Activated CD8-positive, alpha-beta memory T cell treated with anti-CD3 and anti-CD28 coated beads for 36 hours (primary cell): ENCODE measurements at regions not wholly inside any gene's neighbourhood (a gene's known extent, or its start where the extent isn't known, plus 50 kb on each side); places are given as distances from the start of the nearest gene placed in this dataset.

Experiments used
- CTCF ChIA-PET: fragments of 350-600 bp; sonication (Branson Sonifier 250); formaldehyde crosslinking; loops from one replicate; lab custom pipeline; 2021; ENCODE audit warnings: antibody characterized with exemption; lab: Charles Lee
- POLR2A ChIA-PET: fragments of 350-600 bp; sonication (Branson Sonifier 250); formaldehyde crosslinking; loops from one replicate; lab custom pipeline; 2021; ENCODE audit warnings: antibody characterized with exemption; lab: Charles Lee

DNA sequence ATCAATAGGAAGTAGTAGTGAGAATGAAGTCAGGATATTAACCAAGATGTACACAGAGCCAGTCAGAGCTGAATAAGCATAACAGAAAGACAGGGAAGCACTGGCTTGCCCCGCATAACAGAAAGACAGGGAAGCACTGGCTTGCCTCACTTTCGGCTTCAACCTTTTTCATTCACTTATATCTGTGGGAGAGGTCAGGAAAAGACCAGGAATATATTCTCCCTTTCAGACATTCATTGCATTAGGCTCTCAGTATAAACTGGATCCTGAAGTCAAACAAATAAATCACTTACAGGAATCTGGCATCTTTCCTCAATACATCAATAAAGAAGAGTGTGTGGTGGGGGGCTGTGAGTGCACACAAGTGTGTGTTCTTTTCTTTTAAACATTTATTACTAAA is 437.6 kb downstream of the C6orf118 start:
- CTCF ChIA-PET = no interaction called here
- POLR2A ChIA-PET = no interaction called here

DNA sequence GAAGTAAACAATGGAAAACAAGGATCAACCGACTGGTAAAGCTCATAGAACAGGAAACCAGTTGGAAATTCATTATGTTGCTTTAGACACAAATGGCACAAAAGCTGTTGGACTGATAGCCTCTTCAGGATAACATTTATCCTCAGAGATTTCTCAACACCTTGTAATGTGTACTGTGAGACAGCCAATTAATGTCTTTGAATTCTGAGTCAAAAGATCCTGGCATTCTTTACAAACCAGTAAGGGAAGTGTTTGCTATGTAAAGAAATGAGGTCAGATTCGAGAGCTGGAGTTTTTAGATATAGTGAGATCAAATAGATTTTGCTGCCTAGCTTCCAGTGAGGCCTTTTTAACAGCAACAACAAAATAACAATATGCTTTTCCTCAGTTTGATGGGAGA is 439.2 kb downstream of the C6orf118 start:
- ChIA-PET CTCF (no interaction called here), POLR2A (no interaction called here)

DNA sequence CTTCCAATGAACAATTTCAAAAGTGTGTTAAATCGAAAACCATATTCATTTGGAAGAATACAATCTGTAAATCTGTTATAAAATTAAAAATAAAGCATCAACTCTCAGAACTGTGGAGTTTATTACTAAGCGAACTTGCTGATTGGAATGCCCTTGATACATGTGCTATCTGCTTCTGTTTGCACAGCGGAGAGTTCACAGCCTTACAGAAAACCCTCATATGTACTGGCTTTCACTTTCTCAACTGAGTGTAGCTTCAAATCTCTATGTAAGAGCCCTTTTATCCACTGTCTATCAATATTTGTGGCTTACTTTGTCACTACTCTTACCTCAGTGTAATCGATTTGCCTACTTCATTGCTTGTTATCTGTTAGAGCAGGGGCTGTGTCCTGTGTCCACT is 447.4 kb downstream of the C6orf118 start:
- CTCF ChIA-PET = no interaction called here
- POLR2A ChIA-PET = no interaction called here

DNA sequence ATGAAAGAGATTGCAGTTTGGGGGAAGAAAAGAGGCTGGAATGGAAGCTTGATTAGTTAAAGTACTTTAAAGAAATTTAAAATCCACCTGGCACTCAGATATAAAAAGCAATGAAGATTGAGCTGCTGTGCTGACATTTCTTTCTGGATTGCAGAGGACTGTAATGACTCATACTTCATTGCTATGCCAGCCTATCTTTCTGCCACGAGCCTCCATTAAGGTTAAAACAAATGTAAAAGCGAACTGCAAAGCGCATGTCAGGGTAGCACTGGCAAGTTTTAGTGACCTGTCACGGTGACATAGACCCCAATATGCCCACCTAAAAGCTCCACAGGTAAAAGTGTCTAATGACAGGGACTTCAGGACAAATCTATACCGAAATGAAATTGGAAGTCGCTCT is 449.6 kb downstream of the C6orf118 start:
- ChIA-PET POLR2A (no interaction called here), CTCF (no interaction called here)

GRCh38 chr6:164856138-164856537 is 453.3 kb downstream of the C6orf118 start:
- ChIA-PET CTCF (no interaction called here), POLR2A (no interaction called here)

DNA sequence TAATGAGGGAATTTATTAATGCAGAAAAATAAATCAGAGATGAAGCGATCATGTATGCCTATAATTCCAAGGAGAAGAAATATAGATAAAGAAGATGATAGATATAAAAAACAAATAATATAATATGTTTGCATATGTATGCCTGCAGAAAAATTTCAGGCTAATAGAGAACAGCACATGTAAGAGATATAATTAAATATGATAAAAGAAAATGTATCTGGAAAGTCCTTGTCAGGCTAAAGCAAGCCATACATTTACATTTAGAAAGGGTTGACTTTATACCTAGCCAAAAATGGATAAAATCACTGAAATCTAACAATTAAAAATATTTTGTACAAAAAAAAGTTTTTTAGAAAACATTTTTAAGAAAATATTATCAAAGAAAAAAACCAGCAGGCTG is 454.1 kb downstream of the C6orf118 start:
- CTCF ChIA-PET = no interaction called here
- POLR2A ChIA-PET = no interaction called here

DNA sequence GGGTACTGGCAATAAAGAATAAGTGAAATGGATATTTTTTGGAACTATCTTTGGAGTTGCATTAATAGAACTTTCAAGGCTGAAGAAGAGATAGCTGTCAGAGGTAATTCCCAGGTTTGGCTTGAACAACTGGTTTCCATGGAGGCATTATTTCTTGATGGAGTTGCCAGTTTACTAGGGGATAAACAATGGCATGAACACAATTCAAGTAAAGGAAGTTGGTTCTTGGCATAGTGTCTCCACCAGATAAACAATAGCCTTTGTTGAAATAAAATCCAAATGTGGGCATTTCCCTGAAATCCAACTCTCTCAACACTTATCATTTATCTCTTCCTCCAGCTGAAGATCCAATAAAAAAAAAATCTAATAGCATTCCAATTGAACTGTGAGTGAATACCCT is 454.9 kb downstream of the C6orf118 start:
- POLR2A ChIA-PET = no interaction called here

GRCh38 chr6:164845773-164846172 is 463.6 kb downstream of the C6orf118 start:
- ChIA-PET CTCF (no interaction called here), POLR2A (no interaction called here)

More for the DNA sequence above, 454.9 kb downstream of the C6orf118 start:
- CTCF ChIA-PET = no interaction called here

DNA sequence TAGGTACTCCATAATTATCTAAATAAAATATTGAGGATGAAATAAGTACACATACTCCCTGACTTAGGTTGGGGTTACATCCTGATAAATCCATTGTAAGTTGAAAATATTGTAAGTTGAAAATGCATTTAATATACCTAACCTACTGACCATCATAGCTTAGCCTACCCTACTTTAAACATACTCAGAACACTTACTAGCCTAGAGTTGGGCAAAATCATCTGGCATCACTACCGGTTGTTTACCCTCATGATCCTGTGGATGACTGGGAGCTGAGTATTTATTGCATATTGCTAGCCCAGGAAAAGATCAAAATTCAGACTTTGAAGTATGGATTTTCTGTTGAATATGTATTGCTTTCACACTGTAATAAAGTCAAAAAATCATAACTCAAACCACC is 467.3 kb downstream of the C6orf118 start:
- CTCF ChIA-PET = no interaction called here

GRCh38 chr6:164838068-164838615 is 471.3 kb downstream of the C6orf118 start:
- CTCF ChIA-PET = no interaction called here
- POLR2A ChIA-PET = no interaction called here

More for the DNA sequence above, 467.3 kb downstream of the C6orf118 start:
- POLR2A ChIA-PET = no interaction called here

DNA sequence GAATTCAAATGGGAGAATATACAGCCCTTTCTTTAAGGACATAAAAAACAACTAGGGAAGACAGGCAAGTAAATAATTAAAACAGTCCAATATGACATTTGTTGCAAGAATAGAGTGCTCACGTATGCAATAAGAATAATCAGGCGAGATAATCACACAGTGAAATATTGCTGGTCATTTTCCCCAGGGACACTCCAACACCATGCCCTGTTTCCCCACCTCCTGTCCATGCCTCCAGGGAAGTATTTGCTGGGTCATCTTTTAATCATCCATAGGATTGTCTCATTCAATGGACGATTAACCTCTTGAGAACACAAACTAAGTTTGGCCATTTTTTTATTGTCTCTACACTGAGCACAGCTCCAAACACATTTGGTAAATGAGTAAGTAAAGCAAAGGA is 472.9 kb downstream of the C6orf118 start:
- CTCF ChIA-PET = no interaction called here
- POLR2A ChIA-PET = no interaction called here

- ChIA-PET CTCF (no interaction called here), POLR2A (no interaction called here)
Measured at GRCh38 chr6:164832410-164832809, 477.0 kb downstream of the C6orf118 start.

- ChIA-PET POLR2A (no interaction called here), CTCF (no interaction called here)
Measured at GRCh38 chr6:164827537-164827936, 481.9 kb downstream of the C6orf118 start.

DNA sequence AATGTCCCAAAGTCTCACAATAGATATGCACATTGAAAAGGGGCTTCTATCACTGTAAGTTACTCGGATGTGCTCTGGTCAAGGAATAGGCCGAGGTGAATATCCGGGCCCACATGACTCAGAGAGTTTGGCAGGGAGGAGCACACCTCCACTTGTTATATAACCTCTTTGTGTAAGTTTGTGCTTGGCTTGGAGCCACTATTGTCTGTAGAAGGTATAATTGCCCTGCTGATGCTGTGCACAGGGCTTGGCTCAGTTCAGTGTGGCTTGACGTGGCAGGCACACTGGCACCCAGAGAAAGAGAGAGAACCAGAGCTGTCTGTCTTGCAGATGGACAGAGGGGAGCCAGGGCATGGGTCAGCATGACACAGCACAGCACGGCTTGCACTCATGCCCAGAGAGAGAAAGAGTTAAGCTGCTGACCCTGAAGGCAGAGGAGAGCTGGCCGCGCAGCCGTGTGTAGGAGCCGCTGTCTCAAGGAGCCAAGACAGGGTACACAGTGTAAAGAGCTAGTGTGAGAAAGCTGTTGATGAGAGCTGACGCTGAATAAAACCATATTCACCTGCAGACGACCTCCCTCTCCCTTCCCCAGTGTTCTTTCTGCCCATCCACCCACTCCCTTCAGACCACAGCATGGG is 482.5 kb downstream of the C6orf118 start:
- POLR2A ChIA-PET = no interaction called here
- CTCF ChIA-PET = no interaction called here

GRCh38 chr6:164825386-164825785 is 484.0 kb downstream of the C6orf118 start:
- CTCF ChIA-PET = no interaction called here
- POLR2A ChIA-PET = no interaction called here

- ChIA-PET POLR2A (interaction anchor here (0.7 kb wide), 1 partner anchor 21 kb away, joined by 7 read pairs; no protein-coding TSS in a partner anchor), CTCF (no interaction called here)
Measured at GRCh38 chr6:164817662-164818061, 491.7 kb downstream of the C6orf118 start.

DNA sequence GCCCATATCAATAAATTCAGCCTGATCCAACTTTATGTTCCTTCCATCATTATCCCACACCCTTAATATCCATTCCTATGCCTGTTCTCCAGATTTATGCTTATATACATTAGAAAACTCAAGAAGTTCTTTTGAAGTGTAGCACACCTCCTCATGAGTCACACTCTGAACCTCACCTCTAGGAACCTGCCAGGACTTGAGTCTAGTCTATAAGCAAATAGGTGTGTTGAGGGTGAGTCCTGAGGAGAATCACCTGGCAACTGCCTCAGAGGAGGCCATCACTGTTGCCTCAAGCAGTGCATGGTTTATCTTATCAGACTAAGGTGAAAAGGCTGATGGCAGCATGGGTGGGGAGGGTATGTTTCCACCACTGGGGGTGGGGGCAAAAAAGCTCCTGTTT is 496.7 kb downstream of the C6orf118 start:
- POLR2A ChIA-PET = no interaction called here
- CTCF ChIA-PET = no interaction called here

GRCh38 chr6:164807125-164807524 is 502.3 kb downstream of the C6orf118 start:
- ChIA-PET CTCF (no interaction called here), POLR2A (no interaction called here)

DNA sequence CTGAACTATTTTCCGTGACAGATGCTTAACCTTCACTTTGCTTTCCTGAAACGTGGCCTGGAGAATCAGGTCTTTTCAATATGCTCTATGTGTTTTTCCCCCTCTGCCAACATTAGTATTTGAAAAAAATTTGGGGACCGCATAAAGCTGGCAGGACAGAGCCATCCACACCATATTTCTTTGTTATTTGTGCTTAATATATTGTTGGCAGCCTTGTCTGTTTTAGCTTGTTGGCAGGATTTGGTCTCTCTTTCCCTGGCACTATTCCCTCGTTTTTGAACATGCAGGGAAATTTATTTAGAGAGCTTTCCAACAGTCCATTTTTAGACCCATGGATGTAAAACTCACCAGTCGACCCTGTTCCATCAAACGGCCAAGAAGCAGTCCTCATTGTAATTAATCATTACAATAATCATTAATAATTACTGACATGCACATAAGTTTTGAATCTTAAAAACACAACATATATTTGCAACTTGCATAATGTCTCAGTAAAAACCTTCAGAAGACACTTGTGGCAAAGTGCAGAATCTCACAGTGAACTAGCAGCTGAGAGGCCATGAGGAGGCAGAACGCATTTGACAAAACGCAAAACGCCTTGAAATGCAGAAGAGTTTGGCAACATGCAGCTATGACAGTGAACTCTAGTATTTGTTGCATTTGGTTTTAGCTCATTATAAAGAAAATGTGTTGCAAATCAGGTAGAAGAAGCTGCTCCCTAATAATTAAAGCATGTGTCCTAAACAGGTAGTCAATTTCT is 514.2 kb downstream of the C6orf118 start:
- CTCF ChIA-PET = no interaction called here
- POLR2A ChIA-PET = no interaction called here

DNA sequence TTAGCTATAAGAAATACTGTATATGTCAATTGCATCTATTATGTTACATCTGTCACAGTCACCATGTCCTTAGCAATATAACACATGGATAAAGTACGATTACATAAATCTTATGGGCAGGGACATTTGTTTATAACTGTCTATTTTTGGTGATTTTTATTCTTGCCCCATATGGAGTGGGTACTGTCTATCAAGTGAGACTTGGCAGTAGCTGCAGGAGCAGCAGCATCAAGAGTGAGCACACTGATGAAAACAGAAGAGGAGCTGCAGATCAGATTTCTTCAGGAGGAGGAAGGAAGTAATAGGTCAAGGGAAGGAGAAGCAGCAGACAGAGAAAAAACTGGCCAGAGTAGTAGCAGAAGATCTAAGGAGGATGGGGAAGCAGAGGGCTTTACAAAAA is 516.7 kb downstream of the C6orf118 start:
- CTCF ChIA-PET = no interaction called here
- POLR2A ChIA-PET = no interaction called here

DNA sequence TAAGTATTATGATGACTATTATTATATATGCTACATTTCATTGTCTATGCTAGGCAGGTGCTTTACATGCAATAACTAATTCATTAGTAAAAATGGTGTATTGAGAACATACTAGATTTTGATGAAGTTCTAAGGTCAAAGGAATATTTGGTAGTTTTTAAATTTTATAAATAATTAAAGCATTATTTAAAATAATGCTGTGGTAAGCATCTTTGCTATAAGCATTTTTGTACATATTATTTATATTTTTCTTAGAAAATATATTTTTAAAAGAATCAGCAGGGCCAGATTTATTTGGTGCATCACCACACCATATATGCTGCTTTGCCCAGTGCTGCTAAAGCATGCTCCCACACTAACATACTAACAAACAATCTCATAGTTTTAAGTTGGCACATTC is 517.9 kb downstream of the C6orf118 start:
- POLR2A ChIA-PET = no interaction called here
- CTCF ChIA-PET = no interaction called here
